ENCODE measurements at regions not wholly inside any gene's neighbourhood (a gene's known extent, or its start where the extent isn't known, plus 50 kb on each side); places are given as distances from the start of the nearest gene placed in this dataset.
"Not testable (repeated sequence)": the region's sequence is repeated elsewhere in the genome, so short reads cannot be mapped to it uniquely, and the experiment has no call there.

- DNase-seq = no peak
Measured at GRCh38 chr1:234836776-234837357, 226.9 kb upstream of the IRF2BP2 start.

- DNase-seq = no peak
Measured at GRCh38 chr1:234836045-234836681, 226.2 kb upstream of the IRF2BP2 start.

GRCh38 chr1:234835239-234835638 lies 225.3 kb upstream of the IRF2BP2 start:
- DNase-seq = no peak

GRCh38 chr1:234833646-234834045 lies 223.7 kb upstream of the IRF2BP2 start:
- DNase-seq = no peak

- DNase-seq = no peak
Measured at GRCh38 chr1:234833118-234833517, 223.1 kb upstream of the IRF2BP2 start.

- no peak for DNase-seq
Measured at GRCh38 chr1:234827656-234828055, 217.7 kb upstream of the IRF2BP2 start.

GRCh38 chr1:234827181-234827580 lies 217.2 kb upstream of the IRF2BP2 start:
- no peak for DNase-seq

GRCh38 chr1:234826352-234826751 lies 216.4 kb upstream of the IRF2BP2 start:
- no peak for DNase-seq

- DNase-seq = no peak
Measured at GRCh38 chr1:234825498-234826165, 215.7 kb upstream of the IRF2BP2 start.

GRCh38 chr1:234824836-234825235 lies 214.9 kb upstream of the IRF2BP2 start:
- not testable (repeated sequence) for DNase-seq

GRCh38 chr1:234823191-234824176 lies 213.5 kb upstream of the IRF2BP2 start:
- no peak for DNase-seq

GRCh38 chr1:234821840-234822239 lies 211.9 kb upstream of the IRF2BP2 start:
- no peak for DNase-seq

GRCh38 chr1:234820597-234820996 lies 210.6 kb upstream of the IRF2BP2 start:
- no peak for DNase-seq

- not testable (repeated sequence) for DNase-seq
Measured at GRCh38 chr1:234819845-234820244, 209.9 kb upstream of the IRF2BP2 start.

- not testable (repeated sequence) for DNase-seq
Measured at GRCh38 chr1:234818040-234818387, 208.0 kb upstream of the IRF2BP2 start.

GRCh38 chr1:234817313-234818039 lies 207.5 kb upstream of the IRF2BP2 start:
- not testable (repeated sequence) for DNase-seq

- not testable (repeated sequence) for DNase-seq
Measured at GRCh38 chr1:234816864-234817263, 206.9 kb upstream of the IRF2BP2 start.

GRCh38 chr1:234816186-234816851 lies 206.3 kb upstream of the IRF2BP2 start:
- not testable (repeated sequence) for DNase-seq

GRCh38 chr1:234815295-234815815 lies 205.4 kb upstream of the IRF2BP2 start:
- DNase-seq = not testable (repeated sequence)

GRCh38 chr1:234814235-234814634 lies 204.3 kb upstream of the IRF2BP2 start:
- DNase-seq = not testable (repeated sequence)

GRCh38 chr1:234811824-234812223 lies 201.8 kb upstream of the IRF2BP2 start:
- not testable (repeated sequence) for DNase-seq
